B cell (primary cell): ENCODE measurements at regions not wholly inside any gene's neighbourhood (a gene's known extent, or its start where the extent isn't known, plus 50 kb on each side); places are given as distances from the start of the nearest gene placed in this dataset.

Experiments
- ATAC-seq: fragments of 200-7000 bp; cut with Tn5 transposase; one replicate; pipeline ENCODE4 v1.10.0; 2021; ENCODE audit warnings: low read depth, mild to moderate bottlenecking, moderate number of reproducible peaks, moderate library complexity
- CTCF ChIA-PET: fragments of 350-600 bp; sonication (Branson Sonifier 250); formaldehyde crosslinking; loops from one replicate; lab custom pipeline; 2021; ENCODE audit warnings: antibody characterized with exemption, inconsistent platforms; lab: Charles Lee
- POLR2A ChIA-PET: fragments of 350-600 bp; sonication (Branson Sonifier 250); formaldehyde crosslinking; loops from one replicate; lab custom pipeline; 2021; ENCODE audit warnings: antibody characterized with exemption; lab: Charles Lee
- DNase-seq: peaks from one replicate; pipeline ENCODE4 v3.0.0; 2013
- H2AFZ ChIP-seq: 2 replicates; pipeline ENCODE4 v1.6.1; 2012; ENCODE audit warnings: mild to moderate bottlenecking, low read depth, low read length; ENCODE audit not compliant: insufficient read depth, poor library complexity, severe bottlenecking
- H3K27ac ChIP-seq, 2 donors: 1 replicate in 1 of 2; 2 replicates in 1 of 2; pipeline ENCODE4 v1.5.1; 2012 to 2013; ENCODE audit warnings: low read length in 2 of 2, mild to moderate bottlenecking in 2 of 2, moderate library complexity in 1 of 2
- H3K27me3 ChIP-seq, 4 experiments: fragments of 200-600 bp in 1 of 4; sonication (generic) in 1 of 4; replicated peaks in 1 of 4; 1 replicate in 2 of 4; 2 replicates in 2 of 4; pipeline versions ENCODE4 v1.6.1 to v1.7.0; 2013 to 2016; ENCODE audit warnings: low read length in 3 of 4, mild to moderate bottlenecking in 2 of 4, mixed read lengths in 1 of 4, moderate library complexity in 1 of 4; ENCODE audit not compliant: insufficient read depth in 4 of 4, control insufficient read depth in 3 of 4; ENCODE audit errors: control extremely low read depth in 1 of 4
- H3K36me3 ChIP-seq, 2 experiments: replicated peaks in 1 of 2; 1 replicate in 1 of 2; 2 replicates in 1 of 2; pipeline versions ENCODE4 v1.6.1 to v1.7.1; 2013; ENCODE audit warnings: low read length in 1 of 2; ENCODE audit not compliant: insufficient read depth in 2 of 2, control insufficient read depth in 1 of 2; ENCODE audit errors: control extremely low read depth in 1 of 2, extremely low read depth in 1 of 2
- H3K4me1 ChIP-seq, 2 donors: fragments of 200-600 bp in 1 of 2; sonication (generic) in 1 of 2; 1 replicate in 1 of 2; 2 replicates in 1 of 2; pipeline versions ENCODE4 v1.5.1 to v1.6.1; 2013 to 2017; ENCODE audit warnings: low read length in 2 of 2; ENCODE audit not compliant: control insufficient read depth in 2 of 2, insufficient read depth in 2 of 2
- H3K4me2 ChIP-seq: replicated peaks from 2 replicates; pipeline ENCODE3; 2012; ENCODE audit warnings: mild to moderate bottlenecking, low read depth, low read length; ENCODE audit not compliant: poor library complexity, severe bottlenecking
- H3K4me3 ChIP-seq, 5 experiments: fragments of 200-600 bp in 1 of 5; sonication (generic) in 1 of 5; 1 replicate in 3 of 5; 2 replicates in 2 of 5; pipeline versions ENCODE4 v1.5.1 to v1.7.0; 2011 to 2016; ENCODE audit warnings: low read length in 4 of 5, mild to moderate bottlenecking in 4 of 5, low read depth in 2 of 5, control low read depth in 1 of 5, moderate library complexity in 1 of 5; ENCODE audit not compliant: insufficient read depth in 1 of 5; ENCODE audit errors: control extremely low read depth in 1 of 5, extremely low read depth in 1 of 5
- H3K79me2 ChIP-seq: fragments of 200-600 bp; sonication (generic); one replicate; pipeline ENCODE4 v1.6.0; 2016; ENCODE audit warnings: low read length; ENCODE audit not compliant: control insufficient read depth, insufficient read depth
- H3K9ac ChIP-seq: fragments of 200-600 bp; sonication (generic); 2 replicates; pipeline ENCODE4 v1.6.1; 2017; ENCODE audit warnings: mild to moderate bottlenecking, low read length, moderate library complexity
- H3K9me3 ChIP-seq, 3 donors: one replicate each; pipeline versions ENCODE4 v1.6.1 to v1.7.1; 2013; ENCODE audit warnings: low read length in 2 of 3; ENCODE audit not compliant: control insufficient read depth in 2 of 3, insufficient read depth in 1 of 3; ENCODE audit errors: control extremely low read depth in 1 of 3
- H4K20me1 ChIP-seq: 2 replicates; pipeline ENCODE4 v1.6.0; 2012; ENCODE audit warnings: mild to moderate bottlenecking, low read length; ENCODE audit not compliant: insufficient read depth, control insufficient read depth, poor library complexity, severe bottlenecking
- H3K27ac Mint-ChIP-seq: one replicate; pipeline ENCODE4 v1.8.0; 2021; ENCODE audit warnings: mixed read lengths
- H3K27me3 Mint-ChIP-seq: one replicate; pipeline ENCODE4 v1.8.0; 2021; ENCODE audit warnings: mixed read lengths
- H3K4me1 Mint-ChIP-seq: one replicate; pipeline ENCODE4 v1.8.0; 2021; ENCODE audit warnings: mixed read lengths
- H3K4me3 Mint-ChIP-seq: one replicate; pipeline ENCODE4 v1.8.0; 2021; ENCODE audit warnings: mixed read lengths
- H3K9me3 Mint-ChIP-seq: one replicate; pipeline ENCODE4 v1.8.0; 2022; ENCODE audit warnings: mixed read lengths; ENCODE audit not compliant: insufficient read depth
- EZH2 ChIP-seq: IDR thresholded peaks from 2 replicates; pipeline ENCODE4 v1.6.1; 2012; ENCODE audit warnings: borderline replicate concordance, low read depth, mild to moderate bottlenecking, moderate library complexity, low read length; ENCODE audit not compliant: insufficient read depth, poor library complexity, severe bottlenecking
- WGBS: methylation state at CpG from one replicate; pipeline ENCODE4 v1.1.5; 2013; ENCODE audit warnings: missing lambda C conversion rate; ENCODE audit not compliant: insufficient coverage; 5-methylcytosine and 5-hydroxymethylcytosine counted together
- intact Hi-C: fragments of 100-400 bp; cut with micrococcal nuclease; formaldehyde crosslinking; loops from one replicate; pipeline ENCODE4 v1.10.0; 2022
- TF ChIP-seq, protein P1 (sequence below): fragments of 200-600 bp; IDR thresholded peaks from one replicate; pipeline ENCODE4 v1.8.0; 2022; ENCODE audit warnings: antibody characterized with exemption, mild to moderate bottlenecking

DNA sequence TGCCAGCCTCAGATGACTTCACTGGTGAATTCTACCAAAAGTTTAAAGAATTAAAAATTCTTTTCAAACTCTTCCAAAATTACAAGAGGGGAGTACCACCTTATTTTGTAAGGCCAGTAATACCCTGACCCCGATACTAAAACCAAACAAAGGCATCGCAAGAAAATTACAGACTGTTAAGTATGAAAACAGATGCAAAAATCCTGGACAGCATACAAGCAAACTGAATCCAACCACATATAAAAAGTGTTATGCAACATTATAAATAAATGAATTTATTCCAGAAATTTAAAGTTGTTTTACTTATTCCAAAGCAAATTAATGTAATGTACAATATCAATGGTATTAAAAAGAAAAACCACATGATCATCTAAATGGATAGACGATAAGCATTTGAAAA lies 873.6 kb upstream of the GJE1 start:
- Mint-ChIP-seq H3K4me1 (no peaks in the 10 kb centered on the region), H3K9me3 (no peaks in the 10 kb centered on the region), H3K4me3 (no peak overlapping the region), H3K27ac (no peak overlapping the region), H3K27me3 (no peaks in the 10 kb centered on the region)
- H2AFZ ChIP-seq = no peak overlapping the region
- no peaks in the 10 kb centered on the region for H3K79me2 ChIP-seq
- H3K27me3 ChIP-seq = no peaks in the 10 kb centered on the region
- DNase-seq = no peak
- H3K9me3 ChIP-seq = no peaks in the 10 kb centered on the region
- intact Hi-C loops = no loop called here
- ChIA-PET POLR2A (no interaction called here), CTCF (no interaction called here)
- H4K20me1 ChIP-seq = no peaks in the 10 kb centered on the region
- no peak overlapping the region for H3K4me2 ChIP-seq
- ATAC-seq = no peak
- WGBS = no CpG with 5 or more reads among the region's 3 CpGs
- no peak overlapping the region for H3K4me3 ChIP-seq
- H3K36me3 ChIP-seq = no peaks in the 10 kb centered on the region
- H3K27ac ChIP-seq = no peak overlapping the region
- TF ChIP-seq, protein P1, sequence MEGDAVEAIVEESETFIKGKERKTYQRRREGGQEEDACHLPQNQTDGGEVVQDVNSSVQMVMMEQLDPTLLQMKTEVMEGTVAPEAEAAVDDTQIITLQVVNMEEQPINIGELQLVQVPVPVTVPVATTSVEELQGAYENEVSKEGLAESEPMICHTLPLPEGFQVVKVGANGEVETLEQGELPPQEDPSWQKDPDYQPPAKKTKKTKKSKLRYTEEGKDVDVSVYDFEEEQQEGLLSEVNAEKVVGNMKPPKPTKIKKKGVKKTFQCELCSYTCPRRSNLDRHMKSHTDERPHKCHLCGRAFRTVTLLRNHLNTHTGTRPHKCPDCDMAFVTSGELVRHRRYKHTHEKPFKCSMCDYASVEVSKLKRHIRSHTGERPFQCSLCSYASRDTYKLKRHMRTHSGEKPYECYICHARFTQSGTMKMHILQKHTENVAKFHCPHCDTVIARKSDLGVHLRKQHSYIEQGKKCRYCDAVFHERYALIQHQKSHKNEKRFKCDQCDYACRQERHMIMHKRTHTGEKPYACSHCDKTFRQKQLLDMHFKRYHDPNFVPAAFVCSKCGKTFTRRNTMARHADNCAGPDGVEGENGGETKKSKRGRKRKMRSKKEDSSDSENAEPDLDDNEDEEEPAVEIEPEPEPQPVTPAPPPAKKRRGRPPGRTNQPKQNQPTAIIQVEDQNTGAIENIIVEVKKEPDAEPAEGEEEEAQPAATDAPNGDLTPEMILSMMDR = no peak
- no peak for TF ChIP-seq EZH2
- no peak overlapping the region for H3K9ac ChIP-seq
- no peaks in the 10 kb centered on the region for H3K4me1 ChIP-seq

DNA sequence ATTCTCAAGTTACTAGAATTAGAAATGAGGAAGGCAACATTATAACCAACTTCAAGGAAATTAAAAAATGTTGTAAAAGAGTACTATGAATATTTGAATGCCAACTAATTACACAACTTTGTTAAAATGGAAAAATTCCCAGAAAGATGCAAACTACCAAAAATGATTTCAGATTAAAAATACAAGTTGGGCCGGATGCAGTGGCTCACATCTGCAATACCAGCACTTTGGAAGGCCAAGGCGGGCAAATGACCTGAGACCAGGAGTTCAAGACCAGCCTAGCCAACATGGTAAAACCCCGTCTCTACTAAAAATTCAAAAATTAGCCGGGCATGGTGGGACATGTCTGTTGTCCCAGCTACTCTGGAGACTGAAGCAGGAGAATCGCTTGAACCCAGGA lies 874.2 kb upstream of the GJE1 start:
- Mint-ChIP-seq H3K4me3 (no peak overlapping the region), H3K9me3 (no peaks in the 10 kb centered on the region), H3K27ac (no peak overlapping the region), H3K27me3 (no peaks in the 10 kb centered on the region), H3K4me1 (no peaks in the 10 kb centered on the region)
- no peaks in the 10 kb centered on the region for H3K36me3 ChIP-seq
- no peak overlapping the region for H3K4me3 ChIP-seq
- H4K20me1 ChIP-seq = no peaks in the 10 kb centered on the region
- no peak overlapping the region for H3K27ac ChIP-seq
- H3K27me3 ChIP-seq = no peaks in the 10 kb centered on the region
- CTCF ChIA-PET = no interaction called here
- POLR2A ChIA-PET = no interaction called here
- H3K79me2 ChIP-seq = no peaks in the 10 kb centered on the region
- WGBS = 100% methylated on average over 4 of the region's 5 CpGs
- ATAC-seq = no peak
- H3K9me3 ChIP-seq = no peaks in the 10 kb centered on the region
- no peaks in the 10 kb centered on the region for H3K4me1 ChIP-seq
- no peak for TF ChIP-seq EZH2
- TF ChIP-seq, protein P1 = no peak
- H3K9ac ChIP-seq = no peak overlapping the region
- H2AFZ ChIP-seq = no peak overlapping the region
- intact Hi-C loops = no loop called here
- H3K4me2 ChIP-seq = no peak overlapping the region
- DNase-seq = no peak
